NCI-H526 treated with DMSO at 0.1 percent for 48 hours (cell line): ENCODE measurements at regions not wholly inside any gene's neighbourhood (a gene's known extent, or its start where the extent isn't known, plus 50 kb on each side); places are given as distances from the start of the nearest gene placed in this dataset.
"Not testable (repeated sequence)": the region's sequence is repeated elsewhere in the genome, so short reads cannot be mapped to it uniquely, and the experiment has no call there.

Source experiments
- DNase-seq: peaks from one replicate; lab custom pipeline; 2025; lab: John Stamatoyannopoulos, UW

- no peak for DNase-seq
Observed at GRCh38 chr5:110812639-110813038, 73.8 kb downstream of the SLC25A46 start.

GRCh38 chr5:110815916-110816605 lies 77.3 kb downstream of the SLC25A46 start:
- DNase-seq, result no peak

GRCh38 chr5:110817459-110817858 lies 78.7 kb downstream of the SLC25A46 start:
- no peak for DNase-seq

GRCh38 chr5:110823571-110823970 lies 84.8 kb downstream of the SLC25A46 start:
- DNase-seq, result no peak

- DNase-seq, result no peak
Observed at GRCh38 chr5:110824936-110825441, 86.2 kb downstream of the SLC25A46 start.

GRCh38 chr5:110832683-110833082 lies 93.9 kb downstream of the SLC25A46 start:
- DNase-seq, result no peak

- DNase-seq, result peak; percentile 10
Observed at GRCh38 chr5:110834933-110835332, 96.1 kb downstream of the SLC25A46 start.

- no peak for DNase-seq
Observed at GRCh38 chr5:110836851-110837250, 98.0 kb downstream of the SLC25A46 start.

GRCh38 chr5:110838357-110838756 lies 99.5 kb downstream of the SLC25A46 start:
- DNase-seq, result not testable (repeated sequence)

- no peak for DNase-seq
Observed at GRCh38 chr5:110838961-110839360, 100.2 kb downstream of the SLC25A46 start.

GRCh38 chr5:110840347-110840960 lies 101.6 kb downstream of the SLC25A46 start:
- no peak for DNase-seq

GRCh38 chr5:110841137-110841536 lies 102.3 kb downstream of the SLC25A46 start:
- no peak for DNase-seq

GRCh38 chr5:110842948-110843347 lies 104.1 kb downstream of the SLC25A46 start:
- DNase-seq, result no peak

GRCh38 chr5:110844251-110844650 lies 105.4 kb downstream of the SLC25A46 start:
- no peak for DNase-seq

GRCh38 chr5:110846398-110847001 lies 107.7 kb downstream of the SLC25A46 start:
- DNase-seq, result no peak

GRCh38 chr5:110851357-110851756 lies 112.5 kb downstream of the SLC25A46 start:
- DNase-seq, result no peak

- no peak for DNase-seq
Observed at GRCh38 chr5:110852053-110852452, 113.2 kb downstream of the SLC25A46 start.

GRCh38 chr5:110852541-110852940 lies 113.7 kb downstream of the SLC25A46 start:
- no peak for DNase-seq

- DNase-seq, result no peak
Observed at GRCh38 chr5:110853267-110853666, 114.5 kb downstream of the SLC25A46 start.

- DNase-seq, result no peak
Observed at GRCh38 chr5:110854200-110854599, 115.4 kb downstream of the SLC25A46 start.

- DNase-seq, result no peak
Observed at GRCh38 chr5:110855961-110856360, 117.2 kb downstream of the SLC25A46 start.

- peak; percentile 16 for DNase-seq
Observed at GRCh38 chr5:110865400-110866094, 126.7 kb downstream of the SLC25A46 start.

GRCh38 chr5:110869927-110870326 lies 131.1 kb downstream of the SLC25A46 start:
- no peak for DNase-seq
